ENCODE measurements at regions not wholly inside any gene's neighbourhood (a gene's known extent, or its start where the extent isn't known, plus 50 kb on each side); places are given as distances from the start of the nearest gene placed in this dataset.

DNA sequence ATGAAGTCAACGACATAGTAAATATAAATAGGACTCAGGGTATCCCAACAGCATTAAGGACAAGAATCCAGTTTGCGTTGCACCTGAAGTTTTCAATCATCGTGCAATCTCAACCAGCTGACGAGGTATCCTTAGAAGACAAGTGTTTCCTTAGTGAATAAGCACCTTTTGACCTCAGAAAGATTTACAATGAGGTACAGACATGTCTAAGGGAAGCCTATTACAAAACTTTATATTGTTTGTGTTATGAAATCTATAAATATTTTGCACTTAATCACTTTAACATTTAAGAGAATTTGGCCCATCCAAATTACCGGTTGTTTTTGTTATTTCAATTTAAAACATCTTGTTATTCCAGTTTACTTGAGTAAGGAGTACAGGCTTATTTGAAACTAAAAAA lies 64.9 kb upstream of the PRICKLE2 start:
- Histone ChIP-seq H2AFZ (ENCODE audit: low read length) (no peak overlapping the region), H3K4me1 (ENCODE audit: insufficient read depth, low read length, poor library complexity, severe bottlenecking) (no peaks in the 10 kb centered on the region), H3K9me2 (ENCODE audit: insufficient read depth, low read length) (no peaks in the 10 kb centered on the region), H3K4me3 (ENCODE audit: low read depth, low read length, poor library complexity, severe bottlenecking) (no peak overlapping the region), H3K9me3 (ENCODE audit: low read length) (no peaks in the 10 kb centered on the region), H3K79me2 (ENCODE audit: insufficient read depth, low read depth, low read length) (no peaks in the 10 kb centered on the region), H3K4me2 (ENCODE audit: low read length) (no peak overlapping the region), H3K27ac (ENCODE audit: low read depth, low read length, poor library complexity, severe bottlenecking) (no peak overlapping the region), H4K20me1 (ENCODE audit: insufficient read depth, low read length) (no peaks in the 10 kb centered on the region), H3K36me3 (ENCODE audit: insufficient read depth, low read length) (no peaks in the 10 kb centered on the region)
- intact Hi-C loops (cut with micrococcal nuclease; ENCODE audit: unreplicated experiment) = no loop called here
- no peak for DNase-seq (ENCODE audit: low spot score)
- CTCF ChIA-PET (ENCODE audit: unreplicated experiment) = no interaction called here
- BruUV-seq (replicated peaks) = no TSS peak
- POLR2A ChIA-PET = no interaction called here
- TF ChIP-seq CTCF (conservative IDR thresholded peaks at IDR 0.05; ENCODE audit: low read length) = no peak
- no peak for TF ChIP-seq EZH2phosphoT487 (IDR thresholded peaks at IDR 0.05; ENCODE audit: borderline replicate concordance, low read depth, low read length)

DNA sequence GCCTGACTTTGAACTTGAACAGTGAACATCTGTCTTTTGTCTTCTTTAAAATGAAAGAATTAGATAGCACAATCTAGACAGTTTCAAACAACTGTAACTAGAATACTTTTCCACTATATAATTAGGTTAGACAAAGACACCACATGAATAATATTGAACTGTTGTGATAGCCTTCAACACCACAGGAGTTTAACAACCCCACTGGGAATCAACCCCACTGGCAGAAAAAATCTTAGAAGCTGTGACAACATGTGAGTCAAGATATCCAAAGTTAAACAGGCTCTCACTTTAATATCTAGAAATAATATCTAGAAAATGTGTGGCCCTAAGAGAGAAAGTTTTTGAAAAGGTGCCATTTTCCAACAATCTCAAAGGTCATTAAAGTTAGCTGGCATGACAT lies 64.4 kb upstream of the PRICKLE2 start:
- no peak overlapping the region for H3K4me2 ChIP-seq (ENCODE audit: low read length)
- H3K9me2 ChIP-seq (ENCODE audit: insufficient read depth, low read length) = no peaks in the 10 kb centered on the region
- ChIA-PET CTCF (ENCODE audit: unreplicated experiment) (no interaction called here), POLR2A (no interaction called here)
- no peaks in the 10 kb centered on the region for H3K9me3 ChIP-seq (ENCODE audit: low read length)
- no peak overlapping the region for H3K4me3 ChIP-seq (ENCODE audit: low read depth, low read length, poor library complexity, severe bottlenecking)
- H3K27ac ChIP-seq (ENCODE audit: low read depth, low read length, poor library complexity, severe bottlenecking) = no peak overlapping the region
- H2AFZ ChIP-seq (ENCODE audit: low read length) = no peak overlapping the region
- BruUV-seq (replicated peaks) = no TSS peak
- no peaks in the 10 kb centered on the region for H3K36me3 ChIP-seq (ENCODE audit: insufficient read depth, low read length)
- no peak for TF ChIP-seq CTCF (conservative IDR thresholded peaks at IDR 0.05; ENCODE audit: low read length)
- no peak for TF ChIP-seq EZH2phosphoT487 (IDR thresholded peaks at IDR 0.05; ENCODE audit: borderline replicate concordance, low read depth, low read length)
- no peaks in the 10 kb centered on the region for H3K4me1 ChIP-seq (ENCODE audit: insufficient read depth, low read length, poor library complexity, severe bottlenecking)
- intact Hi-C loops (cut with micrococcal nuclease; ENCODE audit: unreplicated experiment) = no loop called here
- no peak for DNase-seq (ENCODE audit: low spot score)
- no peaks in the 10 kb centered on the region for H4K20me1 ChIP-seq (ENCODE audit: insufficient read depth, low read length)
- no peaks in the 10 kb centered on the region for H3K79me2 ChIP-seq (ENCODE audit: insufficient read depth, low read depth, low read length)

DNA sequence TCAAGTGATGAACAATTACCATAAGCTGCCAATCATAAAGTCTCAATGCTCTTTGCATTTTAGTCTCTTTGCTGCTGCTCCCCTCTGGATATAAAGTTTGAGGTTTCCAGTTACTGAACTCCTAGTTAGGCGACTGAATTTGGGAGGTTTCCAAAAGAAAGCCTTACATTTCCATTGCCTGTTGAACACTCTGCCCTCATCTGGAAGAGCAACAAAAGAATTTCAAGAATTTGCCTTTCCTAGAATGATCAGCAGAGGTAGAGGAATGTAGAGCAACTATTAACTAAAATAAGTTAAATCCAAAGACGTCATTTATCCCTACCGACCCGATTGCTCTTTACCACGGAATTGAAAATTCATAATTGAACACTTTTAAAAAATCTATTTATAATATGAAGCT lies 53.4 kb upstream of the PRICKLE2 start:
- Histone ChIP-seq H3K9me2 (ENCODE audit: insufficient read depth, low read length) (no peaks in the 10 kb centered on the region), H3K4me2 (ENCODE audit: low read length) (no peak overlapping the region), H3K4me3 (ENCODE audit: low read depth, low read length, poor library complexity, severe bottlenecking) (no peak overlapping the region), H3K9me3 (ENCODE audit: low read length) (no peaks in the 10 kb centered on the region), H3K27ac (ENCODE audit: low read depth, low read length, poor library complexity, severe bottlenecking) (no peak overlapping the region), H3K36me3 (ENCODE audit: insufficient read depth, low read length) (no peaks in the 10 kb centered on the region), H4K20me1 (ENCODE audit: insufficient read depth, low read length) (no peaks in the 10 kb centered on the region), H3K79me2 (ENCODE audit: insufficient read depth, low read depth, low read length) (no peaks in the 10 kb centered on the region), H3K4me1 (ENCODE audit: insufficient read depth, low read length, poor library complexity, severe bottlenecking) (no peaks in the 10 kb centered on the region), H2AFZ (ENCODE audit: low read length) (no peak overlapping the region)
- intact Hi-C loops (cut with micrococcal nuclease; ENCODE audit: unreplicated experiment) = no loop called here
- DNase-seq (ENCODE audit: low spot score) = no peak
- TF ChIP-seq CTCF (conservative IDR thresholded peaks at IDR 0.05; ENCODE audit: low read length) = no peak
- no peak for TF ChIP-seq EZH2phosphoT487 (IDR thresholded peaks at IDR 0.05; ENCODE audit: borderline replicate concordance, low read depth, low read length)
- POLR2A ChIA-PET = interaction anchor here (1.3 kb wide), 1 partner anchor 10 kb away, joined by 3 read pairs; no protein-coding TSS in a partner anchor
- BruUV-seq (replicated peaks) = no TSS peak
- CTCF ChIA-PET (ENCODE audit: unreplicated experiment) = no interaction called here
